H1 (cell line): ENCODE measurements at regions not wholly inside any gene's neighbourhood (a gene's known extent, or its start where the extent isn't known, plus 50 kb on each side); places are given as distances from the start of the nearest gene placed in this dataset.

Experiments used
- CHD7 ChIP-seq: fragments of 300-600 bp; sonication (generic); IDR thresholded peaks from 2 replicates; pipeline ENCODE4 v1.7.1; 2012; ENCODE audit warnings: low read length, moderate library complexity, mild to moderate bottlenecking, inconsistent platforms; ENCODE audit not compliant: insufficient replicate concordance

- no peak for TF ChIP-seq CHD7
Measured at GRCh38 chr5:167918813-167919483, 372.5 kb upstream of the WWC1 start (continued).
